ENCODE measurements at regions not wholly inside any gene's neighbourhood (a gene's known extent, or its start where the extent isn't known, plus 50 kb on each side); places are given as distances from the start of the nearest gene placed in this dataset.
"Not testable (repeated sequence)": the region's sequence is repeated elsewhere in the genome, so short reads cannot be mapped to it uniquely, and the experiment has no call there.

GRCh38 chr4:9608300-9608699 lies 164.1 kb downstream of the DEFB131A start:
- no peak for DNase-seq

GRCh38 chr4:9610321-9610720 lies 166.1 kb downstream of the DEFB131A start:
- not testable (repeated sequence) for DNase-seq

- DNase-seq: no peak
Measured at GRCh38 chr4:9611101-9611500, 166.9 kb downstream of the DEFB131A start.

- not testable (repeated sequence) for DNase-seq
Measured at GRCh38 chr4:9636411-9636810, 145.0 kb upstream of the DRD5 start.

- not testable (repeated sequence) for DNase-seq
Measured at GRCh38 chr4:9659678-9660077, 121.8 kb upstream of the DRD5 start.

GRCh38 chr4:9660955-9661354 lies 120.5 kb upstream of the DRD5 start:
- not testable (repeated sequence) for DNase-seq

- not testable (repeated sequence) for DNase-seq
Measured at GRCh38 chr4:9670725-9671124, 110.7 kb upstream of the DRD5 start.

- not testable (repeated sequence) for DNase-seq
Measured at GRCh38 chr4:9677357-9677756, 104.1 kb upstream of the DRD5 start.

- no peak for DNase-seq
Measured at GRCh38 chr4:9679704-9680478, 101.5 kb upstream of the DRD5 start.

- DNase-seq: not testable (repeated sequence)
Measured at GRCh38 chr4:9683174-9683573, 98.3 kb upstream of the DRD5 start.

GRCh38 chr4:9685016-9685415 lies 96.4 kb upstream of the DRD5 start:
- not testable (repeated sequence) for DNase-seq

- DNase-seq: no peak
Measured at GRCh38 chr4:9685692-9686091, 95.7 kb upstream of the DRD5 start.

GRCh38 chr4:9690636-9691237 lies 90.7 kb upstream of the DRD5 start:
- not testable (repeated sequence) for DNase-seq

- DNase-seq: peak; percentile 79
Measured at GRCh38 chr4:9691238-9692065, 90.0 kb upstream of the DRD5 start.

GRCh38 chr4:9692791-9693491 lies 88.5 kb upstream of the DRD5 start:
- DNase-seq: not testable (repeated sequence)

GRCh38 chr4:9694403-9694802 lies 87.0 kb upstream of the DRD5 start:
- DNase-seq: not testable (repeated sequence)

GRCh38 chr4:9695994-9696393 lies 85.4 kb upstream of the DRD5 start:
- DNase-seq: not testable (repeated sequence)

- not testable (repeated sequence) for DNase-seq
Measured at GRCh38 chr4:9696561-9696960, 84.9 kb upstream of the DRD5 start.

GRCh38 chr4:9702019-9702418 lies 79.4 kb upstream of the DRD5 start:
- DNase-seq: not testable (repeated sequence)

- not testable (repeated sequence) for DNase-seq
Measured at GRCh38 chr4:9702696-9703095, 78.7 kb upstream of the DRD5 start.

GRCh38 chr4:9703391-9703790 lies 78.0 kb upstream of the DRD5 start:
- peak; percentile 36 for DNase-seq

- DNase-seq: not testable (repeated sequence)
Measured at GRCh38 chr4:9704126-9704525, 77.3 kb upstream of the DRD5 start.
